GM19395 (cell line): ENCODE measurements at regions not wholly inside any gene's neighbourhood (a gene's known extent, or its start where the extent isn't known, plus 50 kb on each side); places are given as distances from the start of the nearest gene placed in this dataset.

ENCODE experiments used
- ATAC-seq: cut with Tn5 transposase; IDR thresholded peaks from one replicate; pipeline ENCODE4 v1.9.1; 2021; ENCODE audit warnings: mild to moderate bottlenecking, moderate library complexity; ENCODE audit not compliant: unreplicated experiment

DNA sequence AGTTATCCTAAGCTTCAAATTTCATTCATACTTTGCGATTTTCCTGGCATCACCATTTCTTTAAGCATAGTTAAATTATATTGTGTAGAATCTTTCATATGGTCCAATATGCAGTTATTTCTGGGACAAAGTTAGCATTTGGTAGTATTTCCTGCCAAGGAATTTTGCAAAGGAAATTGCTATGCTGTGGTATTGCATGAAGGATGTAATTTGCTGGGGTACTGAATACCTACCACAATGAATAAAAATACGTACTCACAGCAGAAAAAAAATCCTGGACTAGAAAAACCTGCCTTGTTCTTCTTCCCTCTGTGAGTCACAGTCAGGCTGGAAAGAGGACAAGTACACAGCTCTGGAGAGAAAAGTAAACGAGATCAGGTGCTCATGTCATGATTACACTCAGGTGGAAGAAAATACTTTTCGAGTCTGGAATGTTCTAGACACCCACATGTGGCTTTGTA is 241.2 kb downstream of the PTBP2 start:
- ATAC-seq, result no peak

DNA sequence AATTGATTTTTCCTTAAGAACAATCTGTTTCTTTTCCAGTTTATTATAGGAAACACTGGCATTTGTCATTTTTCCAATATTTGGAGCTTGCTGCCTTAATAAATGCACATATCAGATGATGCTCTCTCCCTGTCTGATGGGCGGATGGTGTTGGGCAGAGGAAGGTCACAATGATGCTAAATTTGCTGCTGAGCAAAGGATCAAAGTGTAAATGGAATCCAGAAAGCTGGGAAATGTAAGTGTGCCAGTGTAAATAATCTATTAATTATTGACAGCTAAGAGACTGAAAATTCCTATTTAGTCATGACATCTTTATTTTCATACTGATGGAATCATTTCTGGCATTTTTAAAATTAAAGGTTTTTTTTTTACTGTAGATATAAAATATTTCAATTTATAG is 243.2 kb downstream of the PTBP2 start:
- ATAC-seq, result no peak

DNA sequence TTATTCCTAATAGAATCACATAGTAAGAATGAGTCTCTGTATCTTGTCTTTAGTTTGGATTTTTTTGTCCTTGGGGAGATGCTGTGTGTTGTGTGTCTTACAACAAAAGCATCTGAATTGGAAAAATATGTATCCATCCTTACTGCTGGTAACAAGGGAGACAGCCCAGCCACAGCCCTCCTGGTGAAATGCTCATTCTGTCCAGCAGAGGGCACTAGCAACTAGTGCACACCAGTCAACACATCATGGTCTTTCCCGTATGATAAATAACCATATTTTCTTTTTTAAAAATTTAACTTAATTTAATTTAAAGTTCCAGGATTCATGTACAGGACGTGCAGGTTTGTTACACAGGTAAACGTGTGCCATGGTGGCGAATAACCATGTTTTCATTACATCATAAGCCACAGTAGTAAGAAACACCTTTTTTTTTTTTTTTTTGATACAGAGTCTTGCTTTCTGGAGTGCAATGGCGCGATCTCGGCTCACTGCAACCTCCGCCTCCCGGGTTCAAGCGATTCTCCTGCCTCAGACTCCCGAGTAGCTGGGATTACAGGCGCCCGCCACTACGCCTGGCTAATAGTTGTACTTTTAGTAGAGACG is 245.1 kb downstream of the PTBP2 start:
- ATAC-seq, result peak; percentile 94

DNA sequence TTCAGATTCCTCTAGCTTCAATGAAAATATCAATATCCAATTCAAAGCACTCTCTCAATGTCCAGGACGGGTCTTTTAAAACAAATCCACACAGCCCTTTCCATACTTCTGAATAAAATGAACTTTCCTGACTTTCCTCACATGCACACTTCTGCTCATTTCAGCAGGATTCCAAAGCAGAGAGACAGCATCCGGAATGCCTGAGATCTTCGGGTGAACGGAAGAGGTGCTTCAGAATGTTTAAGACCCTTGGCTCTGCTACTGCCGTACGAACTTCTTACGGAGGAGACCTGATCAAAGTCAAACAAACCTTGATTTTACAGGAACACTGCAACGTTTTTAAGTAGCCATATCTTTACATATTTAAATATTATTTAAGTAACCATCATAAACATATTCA is 245.7 kb downstream of the PTBP2 start:
- no peak for ATAC-seq

DNA sequence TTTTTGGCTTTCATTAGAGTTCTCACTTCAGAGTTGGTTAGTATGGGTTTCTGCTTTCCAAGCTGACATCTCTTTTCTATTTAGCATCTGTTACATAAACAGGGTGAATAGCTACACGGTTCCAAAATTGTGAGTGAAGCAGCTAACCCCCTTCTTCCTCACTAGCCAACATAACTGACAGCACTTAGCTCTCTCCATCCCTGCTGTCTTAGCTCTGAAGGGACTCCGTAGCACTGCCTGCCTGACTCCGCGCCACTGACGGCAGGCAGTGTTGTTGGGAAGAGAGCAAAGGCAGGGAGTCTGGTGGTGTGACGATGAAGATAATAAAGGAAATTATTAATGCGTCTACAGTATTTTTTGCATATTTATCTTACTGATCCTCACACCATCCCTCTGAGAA is 247.0 kb downstream of the PTBP2 start:
- no peak for ATAC-seq

DNA sequence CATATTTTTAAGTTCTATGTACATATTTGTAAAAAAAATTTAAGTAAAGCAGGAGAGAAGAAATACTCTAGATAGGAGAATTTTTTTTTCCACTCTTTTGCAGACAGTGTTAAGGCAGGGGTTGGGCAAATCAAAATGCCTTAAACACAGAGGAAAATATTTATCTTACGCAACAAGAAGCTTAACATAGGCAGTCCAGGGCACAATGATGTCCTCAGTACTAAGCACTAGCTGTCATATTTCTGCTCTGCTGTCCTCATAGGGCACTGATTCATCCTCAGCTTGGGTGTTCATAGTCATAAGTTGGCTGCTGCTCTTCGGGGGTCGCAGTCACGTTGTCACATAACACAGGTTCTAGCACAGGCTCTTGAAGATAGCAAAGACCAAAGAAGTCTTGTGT is 247.4 kb downstream of the PTBP2 start:
- no peak for ATAC-seq

- ATAC-seq, result no peak
These were observed 248.1 kb downstream of the PTBP2 start for GRCh38 chr1:96969656-96970163.

- no peak for ATAC-seq
These were observed 249.9 kb downstream of the PTBP2 start for GRCh38 chr1:96971439-96971838.

- no peak for ATAC-seq
These were observed 250.4 kb downstream of the PTBP2 start for GRCh38 chr1:96971849-96972602.

DNA sequence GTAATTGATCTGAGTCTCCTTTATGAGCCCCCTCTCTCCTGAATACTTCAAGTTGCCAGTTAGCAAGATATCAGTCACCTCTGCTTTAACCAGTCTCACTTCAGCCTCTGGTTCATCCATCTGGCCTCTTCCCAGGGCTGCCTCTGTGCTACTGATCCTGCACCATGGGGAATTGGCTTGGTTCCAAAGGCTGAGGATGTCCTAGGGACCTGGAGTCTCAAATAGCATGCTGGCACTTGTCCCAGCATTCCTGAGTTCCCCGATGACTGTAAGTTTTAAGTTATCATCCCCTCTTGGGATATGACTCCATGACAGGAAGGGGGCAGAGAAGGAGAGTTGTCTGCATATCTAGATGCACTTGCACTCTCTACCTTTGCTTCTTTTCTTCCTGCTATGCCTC is 252.0 kb downstream of the PTBP2 start:
- ATAC-seq, result no peak

DNA sequence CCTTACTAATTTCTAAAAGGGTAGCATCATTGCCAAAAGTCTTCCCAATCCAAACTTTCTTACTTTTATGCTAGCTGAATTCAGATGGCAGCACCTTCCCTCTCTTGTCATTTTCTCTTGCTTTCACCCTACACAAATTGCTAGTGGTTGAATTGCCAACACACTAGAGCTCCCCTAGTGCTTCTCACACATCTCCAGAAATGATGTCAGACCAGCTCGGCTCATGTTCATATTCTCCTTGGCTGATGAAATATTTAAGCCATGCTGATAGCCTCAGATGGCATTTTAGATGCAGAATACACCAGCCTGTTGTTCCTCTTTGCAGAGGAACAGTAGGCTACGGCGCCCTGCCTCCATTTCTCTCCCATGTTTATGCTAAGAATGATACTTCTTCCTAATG is 256.9 kb downstream of the PTBP2 start:
- no peak for ATAC-seq

- ATAC-seq, result no peak
These were observed 257.3 kb downstream of the PTBP2 start for GRCh38 chr1:96978901-96979300.

DNA sequence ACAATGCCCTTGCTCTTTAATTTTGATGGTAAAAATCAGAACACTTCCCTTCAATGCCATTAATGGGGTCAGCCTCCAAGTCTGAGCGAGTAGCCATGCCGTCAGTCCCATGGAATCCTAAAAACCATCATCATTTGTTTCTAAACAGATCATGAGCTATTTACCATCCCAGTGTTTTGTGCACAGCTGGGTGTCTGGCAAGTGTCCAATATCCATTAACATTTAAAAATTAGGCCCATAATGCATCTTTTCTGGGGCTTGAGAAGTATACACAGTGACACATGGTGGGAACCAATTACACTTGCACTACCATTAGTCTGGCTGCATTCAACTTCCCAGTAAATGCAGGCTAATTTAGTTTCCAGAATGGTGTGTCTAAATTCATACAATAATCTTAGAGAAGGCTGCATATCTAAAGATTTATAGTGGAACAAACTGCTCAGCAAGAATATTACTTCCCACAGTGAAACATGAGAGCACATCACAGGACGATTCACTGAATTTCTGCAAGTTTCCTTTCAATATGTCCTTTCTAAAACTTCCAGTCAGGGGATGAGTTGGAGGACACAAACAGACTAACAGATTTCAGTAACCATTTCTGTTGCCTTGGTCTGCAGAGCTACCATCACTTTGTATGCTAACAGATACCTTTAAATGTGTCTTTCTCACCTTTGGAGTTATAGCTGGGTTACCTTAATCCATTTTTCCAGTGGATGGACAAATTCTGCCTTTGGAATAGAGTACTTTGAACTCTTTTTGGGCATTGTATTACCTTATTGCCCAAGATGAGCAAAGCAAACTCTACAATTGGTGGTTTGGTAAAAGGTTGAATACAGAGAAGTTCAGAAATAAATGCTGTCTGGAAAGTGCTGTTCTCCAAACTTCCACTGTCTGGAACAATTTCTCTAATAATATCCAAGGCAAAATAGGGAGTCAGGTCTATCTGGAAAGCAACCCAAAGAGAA is 258.0 kb downstream of the PTBP2 start:
- no peak for ATAC-seq

DNA sequence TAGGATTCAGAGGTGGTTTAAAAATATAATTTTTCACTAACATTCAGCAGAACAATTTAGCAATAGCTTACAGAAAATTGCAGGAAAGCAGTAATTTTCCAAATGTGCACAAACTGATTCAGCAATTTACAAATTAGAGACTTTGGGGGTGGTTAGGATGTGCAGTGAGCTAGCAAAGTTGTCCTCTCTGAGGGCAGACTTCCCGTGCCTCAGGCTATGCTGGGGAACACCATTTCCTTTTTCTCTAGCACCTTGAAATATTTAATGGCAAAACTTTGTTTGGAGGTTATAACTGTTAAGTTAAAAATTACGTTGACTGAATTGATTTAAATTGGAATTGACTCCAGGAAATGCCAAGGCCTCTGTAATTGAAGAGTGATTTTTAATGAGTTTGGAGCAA is 258.9 kb downstream of the PTBP2 start:
- no peak for ATAC-seq

DNA sequence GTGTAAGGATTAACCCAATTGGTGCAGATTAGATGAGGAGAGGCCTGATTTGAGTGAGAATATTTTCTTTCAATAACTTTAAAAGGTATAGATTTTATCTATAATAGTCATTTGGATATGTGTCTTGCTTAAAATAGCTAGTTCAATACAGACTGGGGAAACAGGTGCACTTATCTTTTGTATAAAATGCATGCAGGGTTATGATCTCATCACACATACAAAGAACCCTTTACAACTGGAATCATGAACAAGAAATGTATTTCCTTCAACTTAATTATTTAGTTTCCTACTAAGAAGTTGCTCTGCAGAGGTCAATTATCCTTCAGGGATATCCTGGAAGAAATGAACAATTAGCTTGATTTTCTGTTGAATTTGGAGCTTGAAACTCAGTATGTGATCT is 259.6 kb downstream of the PTBP2 start:
- no peak for ATAC-seq

DNA sequence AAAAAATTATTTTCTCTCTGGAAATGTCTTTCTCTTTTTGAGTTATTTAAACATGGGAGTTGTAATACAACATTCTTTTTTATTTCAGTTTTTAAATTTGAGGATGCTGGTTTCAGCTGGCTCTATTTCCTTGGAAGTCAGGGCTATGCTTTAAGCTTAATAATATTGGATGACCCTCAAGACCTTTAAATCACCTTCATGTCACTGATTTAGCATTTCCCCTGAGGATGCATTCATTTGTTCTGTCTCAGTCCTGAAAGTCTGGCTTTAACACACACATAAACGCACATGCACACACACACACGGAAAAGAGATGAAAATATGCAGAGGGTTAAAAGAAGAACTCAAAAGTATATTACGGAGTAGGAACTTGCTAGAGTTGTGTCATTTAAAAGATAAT is 260.5 kb downstream of the PTBP2 start:
- ATAC-seq, result no peak

DNA sequence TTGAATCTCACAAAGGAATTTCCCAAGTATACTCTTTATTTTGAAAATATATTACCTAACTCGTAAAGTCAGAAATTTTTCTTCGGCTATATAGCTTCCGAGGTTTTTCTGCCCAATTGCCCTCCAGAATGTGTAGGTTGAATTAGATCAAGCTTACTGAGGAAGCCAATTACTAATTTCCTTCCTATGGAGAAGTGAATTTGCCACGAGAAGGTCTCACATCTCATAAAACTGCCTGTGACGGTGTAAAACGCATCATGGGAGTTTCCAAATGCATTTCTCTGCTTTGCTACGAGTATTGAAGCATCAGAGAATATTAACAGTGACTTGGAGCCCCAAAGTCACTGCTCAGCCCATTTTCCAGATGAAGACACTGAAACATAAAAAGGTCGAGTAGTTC is 262.3 kb downstream of the PTBP2 start:
- no peak for ATAC-seq

GRCh38 chr1:96987186-96987703 is 265.7 kb downstream of the PTBP2 start:
- ATAC-seq, result no peak

DNA sequence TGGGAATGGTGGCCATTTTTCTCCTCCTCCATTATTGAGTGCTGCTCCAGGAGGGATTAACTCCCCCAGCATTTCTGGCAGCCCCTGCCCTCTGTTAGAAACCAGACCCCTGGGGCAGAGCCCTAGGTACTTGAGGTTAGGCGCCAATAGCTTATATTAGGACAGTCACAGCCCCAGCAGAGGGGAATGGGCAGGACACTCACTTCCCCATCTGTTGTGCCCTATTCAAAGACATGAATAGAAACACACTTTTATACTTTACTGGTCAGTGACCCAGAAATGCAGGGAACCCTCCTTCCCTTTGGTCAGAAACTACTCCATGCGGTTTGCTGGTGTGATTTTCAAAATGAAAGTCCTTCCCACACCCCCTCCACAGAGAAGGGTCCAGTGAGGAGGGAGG is 267.7 kb downstream of the PTBP2 start:
- no peak for ATAC-seq

DNA sequence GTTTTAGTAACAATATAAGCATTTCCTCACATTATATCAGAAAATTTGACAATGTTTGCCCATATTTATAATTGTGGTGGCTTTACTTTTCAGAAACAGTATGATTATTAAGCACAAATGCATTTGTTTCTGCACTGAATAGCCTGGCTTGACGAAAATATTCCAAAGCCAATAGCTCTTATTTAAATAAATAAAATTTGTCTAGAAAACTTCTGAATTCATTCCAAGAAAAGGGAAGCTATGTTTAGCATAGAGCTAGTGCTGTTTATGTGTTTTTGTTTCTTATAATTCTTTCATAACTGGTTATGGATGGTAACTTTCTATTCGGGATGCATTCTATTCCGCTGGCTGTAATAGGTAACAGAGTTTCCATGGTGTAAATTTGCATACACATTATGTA is 268.6 kb downstream of the PTBP2 start:
- ATAC-seq, result no peak

DNA sequence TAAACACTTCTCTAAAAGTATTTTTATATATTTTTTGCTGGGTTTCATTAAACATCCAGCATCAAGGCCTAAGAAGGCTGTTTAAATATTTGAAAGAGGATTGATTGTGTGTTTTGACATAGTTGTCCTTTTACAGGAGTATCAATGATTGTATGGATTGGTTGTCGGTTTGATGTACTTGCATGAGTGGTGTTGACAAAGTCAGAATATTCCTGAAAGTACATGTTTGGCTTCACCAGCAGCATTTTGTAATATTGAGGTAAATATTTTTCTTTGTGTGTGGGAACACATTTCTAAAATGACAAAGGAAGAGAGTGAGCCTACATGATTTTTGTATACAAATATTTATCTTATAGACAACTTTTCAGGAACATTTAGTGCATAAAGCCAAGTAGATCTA is 269.7 kb downstream of the PTBP2 start:
- no peak for ATAC-seq
